BE2C (cell line): ENCODE measurements at regions not wholly inside any gene's neighbourhood (a gene's known extent, or its start where the extent isn't known, plus 50 kb on each side); places are given as distances from the start of the nearest gene placed in this dataset.

ENCODE experiments used
- DNase-seq: peaks from one replicate; pipeline ENCODE4 v3.0.0-alpha.2; 2020
- H3K27me3 ChIP-seq: fragments of 250-450 bp; sonication (Bioruptor Pico); 2 replicates; pipeline ENCODE4 v1.5.1; 2020; ENCODE audit warnings: mild to moderate bottlenecking
- H3K36me3 ChIP-seq: fragments of 250-450 bp; sonication (Bioruptor Pico); 2 replicates; pipeline ENCODE4 v1.5.1; 2020; ENCODE audit warnings: mild to moderate bottlenecking
- H3K4me1 ChIP-seq: fragments of 250-450 bp; sonication (Bioruptor Pico); 2 replicates; pipeline ENCODE4 v1.5.1; 2020
- H3K4me3 ChIP-seq: 2 replicates; pipeline ENCODE4 v1.5.1; 2011; ENCODE audit warnings: low read depth, low read length
- H3K9me3 ChIP-seq: fragments of 250-450 bp; sonication (Bioruptor Pico); 2 replicates; pipeline ENCODE4 v1.5.1; 2020
- TF ChIP-seq, protein P1 (sequence below): IDR thresholded peaks from 2 replicates; pipeline ENCODE4 v1.5.1; 2012; ENCODE audit warnings: mild to moderate bottlenecking, low read depth, low read length

DNA sequence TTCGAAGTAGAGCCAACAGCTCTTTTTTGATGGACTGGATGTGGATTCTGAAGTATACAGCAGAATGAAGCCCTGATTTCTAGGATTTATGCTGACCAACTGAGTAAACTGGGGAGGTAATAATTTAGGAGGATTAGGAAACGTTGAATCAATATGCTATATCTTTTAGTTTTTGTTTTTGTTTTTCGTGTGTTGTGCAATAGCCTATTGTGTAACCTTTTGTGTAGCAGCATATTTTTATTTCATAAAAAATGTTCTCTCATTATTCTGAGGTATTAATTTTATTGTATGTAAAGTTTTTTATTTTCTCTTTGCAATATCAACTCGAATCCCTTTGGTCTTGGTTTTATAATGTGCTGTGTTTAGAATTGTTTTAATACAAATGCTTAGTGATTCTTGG lies 902.3 kb downstream of the EFNA5 start:
- Histone ChIP-seq H3K4me3 (no peak overlapping the region), H3K27me3 (no peaks in the 10 kb centered on the region), H3K36me3 (no peaks in the 10 kb centered on the region), H3K4me1 (no peaks in the 10 kb centered on the region), H3K9me3 (no peaks in the 10 kb centered on the region)
- TF ChIP-seq, protein P1, sequence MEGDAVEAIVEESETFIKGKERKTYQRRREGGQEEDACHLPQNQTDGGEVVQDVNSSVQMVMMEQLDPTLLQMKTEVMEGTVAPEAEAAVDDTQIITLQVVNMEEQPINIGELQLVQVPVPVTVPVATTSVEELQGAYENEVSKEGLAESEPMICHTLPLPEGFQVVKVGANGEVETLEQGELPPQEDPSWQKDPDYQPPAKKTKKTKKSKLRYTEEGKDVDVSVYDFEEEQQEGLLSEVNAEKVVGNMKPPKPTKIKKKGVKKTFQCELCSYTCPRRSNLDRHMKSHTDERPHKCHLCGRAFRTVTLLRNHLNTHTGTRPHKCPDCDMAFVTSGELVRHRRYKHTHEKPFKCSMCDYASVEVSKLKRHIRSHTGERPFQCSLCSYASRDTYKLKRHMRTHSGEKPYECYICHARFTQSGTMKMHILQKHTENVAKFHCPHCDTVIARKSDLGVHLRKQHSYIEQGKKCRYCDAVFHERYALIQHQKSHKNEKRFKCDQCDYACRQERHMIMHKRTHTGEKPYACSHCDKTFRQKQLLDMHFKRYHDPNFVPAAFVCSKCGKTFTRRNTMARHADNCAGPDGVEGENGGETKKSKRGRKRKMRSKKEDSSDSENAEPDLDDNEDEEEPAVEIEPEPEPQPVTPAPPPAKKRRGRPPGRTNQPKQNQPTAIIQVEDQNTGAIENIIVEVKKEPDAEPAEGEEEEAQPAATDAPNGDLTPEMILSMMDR = no peak
- DNase-seq = no peak

DNA sequence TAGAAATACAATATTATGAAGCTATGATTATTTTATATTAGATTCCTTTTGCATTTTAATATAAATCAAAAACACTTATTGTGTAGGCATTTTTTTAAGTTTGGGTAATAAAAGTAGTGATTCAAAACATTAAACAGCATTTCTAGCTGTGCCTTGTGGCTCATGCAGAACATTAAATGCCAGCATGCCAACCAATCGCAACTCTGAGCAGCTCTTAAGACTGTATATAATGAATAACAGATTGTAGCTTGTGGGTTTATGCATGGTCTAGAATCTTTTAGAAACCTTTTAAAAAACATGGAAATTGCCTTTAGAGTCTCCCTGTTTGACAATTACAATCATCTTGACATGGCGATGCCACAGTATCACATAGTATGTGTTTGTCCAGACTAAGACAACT lies 903.8 kb downstream of the EFNA5 start:
- H3K4me1 ChIP-seq = no peaks in the 10 kb centered on the region
- TF ChIP-seq, protein P1 = no peak
- H3K4me3 ChIP-seq = no peak overlapping the region
- H3K36me3 ChIP-seq = no peaks in the 10 kb centered on the region
- H3K9me3 ChIP-seq = no peaks in the 10 kb centered on the region
- no peak for DNase-seq
- H3K27me3 ChIP-seq = no peaks in the 10 kb centered on the region

DNA sequence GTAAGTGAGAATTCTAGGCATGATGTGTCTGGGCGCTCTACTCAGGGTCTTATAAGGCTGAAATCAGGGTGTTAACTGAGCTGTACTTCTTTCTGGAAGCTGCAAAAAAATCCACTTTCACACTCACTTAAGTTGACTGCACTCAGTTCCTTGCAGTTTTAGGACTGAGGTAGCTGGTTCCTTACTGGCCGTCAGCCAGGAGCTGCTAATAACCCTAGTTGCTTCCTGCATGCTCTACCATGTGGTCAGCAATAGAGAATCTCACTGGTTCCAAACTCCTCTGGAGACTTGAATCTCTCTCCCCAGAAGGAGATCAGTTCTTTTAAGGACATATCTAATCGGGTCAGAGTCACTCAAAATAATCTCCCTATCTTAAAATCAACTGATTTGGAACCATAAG lies 911.2 kb downstream of the EFNA5 start:
- Histone ChIP-seq H3K9me3 (no peaks in the 10 kb centered on the region), H3K4me3 (no peak overlapping the region), H3K36me3 (no peaks in the 10 kb centered on the region), H3K4me1 (no peaks in the 10 kb centered on the region), H3K27me3 (no peaks in the 10 kb centered on the region)
- no peak for DNase-seq
- TF ChIP-seq, protein P1 = no peak

DNA sequence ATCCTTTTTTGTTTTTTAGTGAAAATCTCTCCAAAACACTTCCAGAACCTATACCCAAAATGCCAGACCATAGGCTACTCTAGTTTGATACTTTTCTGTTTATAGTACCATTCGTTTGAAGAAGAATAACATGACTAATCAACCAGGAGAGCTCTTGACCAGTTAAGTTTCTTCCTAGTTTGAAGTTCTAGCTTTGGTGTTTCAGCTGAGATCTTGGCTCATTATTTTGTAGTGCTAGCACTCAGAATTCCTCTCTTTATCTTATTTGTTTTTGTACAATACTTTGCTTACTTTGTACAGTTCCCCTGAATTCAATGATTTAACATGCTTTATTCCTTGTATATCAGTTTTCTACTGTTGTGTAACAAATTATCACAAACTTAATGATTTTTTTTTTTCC lies 911.6 kb downstream of the EFNA5 start:
- Histone ChIP-seq H3K27me3 (no peaks in the 10 kb centered on the region), H3K9me3 (no peaks in the 10 kb centered on the region), H3K36me3 (no peaks in the 10 kb centered on the region), H3K4me1 (no peaks in the 10 kb centered on the region), H3K4me3 (no peak overlapping the region)
- TF ChIP-seq, protein P1 = no peak
- no peak for DNase-seq

DNA sequence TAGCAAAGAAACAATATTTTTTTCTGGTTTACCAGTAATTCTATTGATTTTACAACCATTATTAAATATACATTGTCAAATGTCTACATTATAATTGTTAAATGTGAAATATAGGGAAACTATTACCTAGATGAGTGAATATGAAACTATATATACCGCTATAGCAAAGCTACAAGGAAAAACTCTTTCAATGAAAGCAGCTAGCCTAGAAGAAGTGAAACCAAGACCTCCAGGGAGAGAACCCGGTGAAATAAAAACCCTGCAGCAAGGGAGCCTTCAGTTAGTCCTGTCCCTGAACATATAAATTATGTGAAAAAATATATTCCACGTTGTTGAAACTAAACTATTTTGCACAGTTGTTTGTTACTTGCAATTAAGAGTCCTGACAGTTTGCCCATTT lies 913.1 kb downstream of the EFNA5 start:
- no peak for DNase-seq
- H3K9me3 ChIP-seq = no peaks in the 10 kb centered on the region
- TF ChIP-seq, protein P1 = no peak
- H3K4me3 ChIP-seq = no peak overlapping the region
- no peaks in the 10 kb centered on the region for H3K36me3 ChIP-seq
- no peaks in the 10 kb centered on the region for H3K4me1 ChIP-seq
- no peaks in the 10 kb centered on the region for H3K27me3 ChIP-seq

DNA sequence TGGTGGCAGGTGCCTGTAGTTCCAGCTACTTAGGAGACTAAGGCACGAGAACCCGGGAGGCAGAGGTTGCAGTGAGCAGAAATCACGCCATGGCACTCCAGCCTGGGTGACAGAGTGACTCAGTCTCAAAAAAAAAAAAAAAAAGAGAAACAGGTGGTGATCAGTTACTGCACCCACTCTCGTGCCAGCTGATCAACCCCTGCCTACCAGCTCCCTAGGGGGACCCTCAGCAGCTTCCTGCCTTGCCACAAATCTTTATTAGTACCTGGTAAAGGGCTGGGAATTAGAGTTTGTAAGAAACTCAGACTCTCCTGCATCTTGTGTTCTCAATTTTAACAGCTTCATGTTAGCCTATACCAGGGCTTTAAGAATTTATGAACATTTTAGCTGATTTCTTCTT lies 914.9 kb downstream of the EFNA5 start:
- H3K9me3 ChIP-seq = no peaks in the 10 kb centered on the region
- H3K4me1 ChIP-seq = no peaks in the 10 kb centered on the region
- TF ChIP-seq, protein P1 = no peak
- no peak for DNase-seq
- no peaks in the 10 kb centered on the region for H3K36me3 ChIP-seq
- H3K27me3 ChIP-seq = no peaks in the 10 kb centered on the region
- H3K4me3 ChIP-seq = no peak overlapping the region
